ENCODE measurements at regions not wholly inside any gene's neighbourhood (a gene's known extent, or its start where the extent isn't known, plus 50 kb on each side); places are given as distances from the start of the nearest gene placed in this dataset.

- no peak for DNase-seq (ENCODE audit: low read depth)
- no peak overlapping the region for H3K4me3 ChIP-seq (ENCODE audit: low read depth, low read length)
- TF ChIP-seq CTCF (IDR thresholded peaks at IDR 0.05; ENCODE audit: insufficient read depth, low read depth, low read length, missing control alignments): no peak
Measured at GRCh38 chr14:61904946-61905345, 142.7 kb downstream of the SNAPC1 start.

GRCh38 chr14:61911574-61911973, 149.4 kb downstream of the SNAPC1 start:
- no peak overlapping the region for H3K4me3 ChIP-seq (ENCODE audit: low read depth, low read length)
- no peak for DNase-seq (ENCODE audit: low read depth)
- no peak for TF ChIP-seq CTCF (IDR thresholded peaks at IDR 0.05; ENCODE audit: insufficient read depth, low read depth, low read length, missing control alignments)

- no peak overlapping the region for H3K4me3 ChIP-seq (ENCODE audit: low read depth, low read length)
- DNase-seq (ENCODE audit: low read depth): no peak
- TF ChIP-seq CTCF (IDR thresholded peaks at IDR 0.05; ENCODE audit: insufficient read depth, low read depth, low read length, missing control alignments): no peak
Measured at GRCh38 chr14:61918998-61919397, 156.8 kb downstream of the SNAPC1 start.

GRCh38 chr14:61923348-61923747, 161.1 kb downstream of the SNAPC1 start:
- DNase-seq (ENCODE audit: low read depth): no peak
- no peak for TF ChIP-seq CTCF (IDR thresholded peaks at IDR 0.05; ENCODE audit: insufficient read depth, low read depth, low read length, missing control alignments)
- no peak overlapping the region for H3K4me3 ChIP-seq (ENCODE audit: low read depth, low read length)

DNA sequence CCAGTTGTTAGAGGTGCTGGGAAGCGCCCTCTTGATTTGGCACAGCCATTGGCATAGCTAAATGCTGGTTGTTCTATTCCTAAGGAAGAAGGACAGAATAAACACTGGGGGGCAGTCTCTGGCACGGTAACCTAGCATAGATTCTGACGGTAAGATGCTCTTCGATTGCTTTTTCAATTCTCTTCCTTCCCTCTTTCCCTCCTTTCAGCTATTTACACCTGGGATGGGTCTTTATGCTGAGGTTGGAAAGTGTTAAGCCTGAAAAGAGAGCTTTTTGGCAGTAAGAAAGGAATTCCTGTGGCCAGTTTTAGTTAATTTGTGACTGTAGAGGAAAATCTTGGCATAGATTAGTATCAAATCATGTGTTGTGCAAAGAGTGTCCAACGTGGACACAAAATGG, 162.8 kb downstream of the SNAPC1 start:
- TF ChIP-seq CTCF (IDR thresholded peaks at IDR 0.05; ENCODE audit: insufficient read depth, low read depth, low read length, missing control alignments): peak; percentile 40
- peak; percentile 35 for DNase-seq (ENCODE audit: low read depth)
- no peak overlapping the region for H3K4me3 ChIP-seq (ENCODE audit: low read depth, low read length)

DNA sequence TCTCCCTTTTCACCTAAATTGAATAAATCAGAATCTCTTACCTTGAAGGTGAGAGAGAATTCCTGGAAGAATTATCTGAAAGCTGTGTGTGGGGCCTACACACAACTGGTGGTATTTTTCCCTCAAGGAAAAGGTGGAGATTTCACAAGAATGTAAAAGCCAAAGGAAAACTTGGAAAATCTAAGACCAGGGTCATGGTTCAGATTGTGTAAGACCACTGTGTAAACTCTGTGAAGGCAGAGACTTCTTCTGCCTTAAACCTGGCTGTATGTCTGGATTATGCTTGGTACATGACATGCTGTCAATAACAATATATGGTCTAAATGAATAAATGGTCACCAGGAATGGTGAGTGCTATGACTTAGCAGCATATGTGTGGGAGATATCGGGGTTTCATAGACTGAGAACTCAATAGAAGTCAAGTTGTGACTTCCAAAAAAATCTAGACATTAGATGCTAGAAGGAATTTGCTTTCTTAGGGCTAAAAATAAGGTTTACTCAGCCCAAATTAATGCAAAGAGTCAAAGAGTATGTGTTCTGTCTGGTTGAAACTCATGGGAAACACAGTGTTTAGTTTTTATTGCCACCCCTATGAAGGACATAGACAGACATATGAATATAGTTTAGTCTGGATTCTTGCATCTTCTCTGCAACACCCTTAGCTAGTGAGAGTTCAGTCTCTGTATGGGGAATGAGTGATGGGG, 163.7 kb downstream of the SNAPC1 start:
- H3K4me3 ChIP-seq (ENCODE audit: low read depth, low read length): no peak overlapping the region
- no peak for DNase-seq (ENCODE audit: low read depth)
- TF ChIP-seq CTCF (IDR thresholded peaks at IDR 0.05; ENCODE audit: insufficient read depth, low read depth, low read length, missing control alignments): no peak

DNA sequence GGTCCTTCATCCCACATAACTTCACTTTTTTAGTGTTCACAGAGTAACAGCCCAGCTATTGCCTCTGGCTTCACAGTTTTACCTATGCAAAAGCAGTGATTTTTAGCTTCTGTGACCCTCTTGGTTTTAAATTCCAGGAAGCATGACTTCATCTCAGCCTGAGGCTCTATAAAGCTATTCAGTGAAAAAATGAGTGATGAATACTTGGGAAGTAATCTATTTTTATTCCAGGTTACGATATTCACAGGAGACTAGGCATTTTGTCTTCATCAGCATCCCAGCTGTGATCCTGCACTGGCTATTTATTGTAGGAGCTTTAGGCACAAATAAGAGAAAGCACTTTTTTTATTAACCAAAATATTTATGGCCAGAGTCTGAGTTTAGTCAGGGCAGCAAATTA, 164.8 kb downstream of the SNAPC1 start:
- no peak overlapping the region for H3K4me3 ChIP-seq (ENCODE audit: low read depth, low read length)
- DNase-seq (ENCODE audit: low read depth): no peak
- TF ChIP-seq CTCF (IDR thresholded peaks at IDR 0.05; ENCODE audit: insufficient read depth, low read depth, low read length, missing control alignments): no peak

Data from GM12865 (cell line).